Nephron (organoid): ENCODE measurements at regions not wholly inside any gene's neighbourhood (a gene's known extent, or its start where the extent isn't known, plus 50 kb on each side); places are given as distances from the start of the nearest gene placed in this dataset.

Experiments used
- H3K27ac Mint-ChIP-seq, 3 experiments: 2 replicates each; pipeline ENCODE4 v1.8.0; 2020; ENCODE audit warnings: mixed read lengths in 3 of 3, mild to moderate bottlenecking in 2 of 3, moderate library complexity in 1 of 3
- H3K27me3 Mint-ChIP-seq: 2 replicates; pipeline ENCODE4 v1.8.0; 2021; ENCODE audit warnings: low read depth, mild to moderate bottlenecking, moderate library complexity, mixed read lengths
- H3K36me3 Mint-ChIP-seq: 2 replicates; pipeline ENCODE4 v1.8.0; 2020; ENCODE audit warnings: low read depth, mixed read lengths
- H3K4me1 Mint-ChIP-seq: 2 replicates; pipeline ENCODE4 v1.8.0; 2020; ENCODE audit warnings: mixed read lengths
- H3K4me3 Mint-ChIP-seq, 3 experiments: 2 replicates each; pipeline ENCODE4 v1.8.0; 2020; ENCODE audit warnings: mild to moderate bottlenecking in 3 of 3, mixed read lengths in 3 of 3, moderate library complexity in 2 of 3
- H3K9me3 Mint-ChIP-seq: 2 replicates; pipeline ENCODE4 v1.8.0; 2020; ENCODE audit warnings: mixed read lengths
- TF ChIP-seq, protein P1 (sequence below), 3 experiments: fragments of 200-600 bp; sonication (generic); IDR thresholded peaks; one replicate each; pipeline ENCODE4 v1.5.0; 2021; ENCODE audit warnings: antibody characterized with exemption in 3 of 3; ENCODE audit not compliant: unreplicated experiment in 3 of 3

DNA sequence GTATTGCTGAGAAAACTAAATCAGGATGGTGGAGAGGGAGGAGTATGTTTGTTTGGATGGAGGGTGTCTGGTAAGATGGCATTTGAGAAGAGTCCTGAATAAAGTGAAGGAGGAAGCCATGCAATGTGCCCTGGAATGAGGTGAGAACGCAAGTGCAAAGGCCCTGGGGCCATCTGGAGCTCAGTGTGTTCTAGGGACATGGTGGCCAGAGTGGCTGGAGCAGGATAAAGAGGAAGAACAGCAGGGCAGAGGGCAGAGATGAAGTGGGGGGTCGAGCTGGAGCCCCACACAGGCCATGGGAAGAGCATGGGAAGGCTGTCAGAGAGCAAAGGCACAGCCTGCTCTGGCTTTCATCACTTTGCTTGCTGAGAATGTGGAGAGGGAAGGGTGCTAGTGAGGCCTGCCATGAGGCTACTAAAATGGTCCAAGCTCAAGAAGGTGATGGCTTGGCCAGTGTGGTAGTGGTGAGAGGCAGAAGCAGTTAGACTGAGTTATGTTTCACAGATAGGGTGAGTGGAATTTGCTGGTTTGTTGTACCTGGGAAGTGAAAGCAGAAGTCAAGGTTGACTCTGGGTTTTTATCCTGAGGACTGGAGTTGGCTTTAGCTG is 234.1 kb downstream of the FOXL1 start:
- TF ChIP-seq, protein P1, sequence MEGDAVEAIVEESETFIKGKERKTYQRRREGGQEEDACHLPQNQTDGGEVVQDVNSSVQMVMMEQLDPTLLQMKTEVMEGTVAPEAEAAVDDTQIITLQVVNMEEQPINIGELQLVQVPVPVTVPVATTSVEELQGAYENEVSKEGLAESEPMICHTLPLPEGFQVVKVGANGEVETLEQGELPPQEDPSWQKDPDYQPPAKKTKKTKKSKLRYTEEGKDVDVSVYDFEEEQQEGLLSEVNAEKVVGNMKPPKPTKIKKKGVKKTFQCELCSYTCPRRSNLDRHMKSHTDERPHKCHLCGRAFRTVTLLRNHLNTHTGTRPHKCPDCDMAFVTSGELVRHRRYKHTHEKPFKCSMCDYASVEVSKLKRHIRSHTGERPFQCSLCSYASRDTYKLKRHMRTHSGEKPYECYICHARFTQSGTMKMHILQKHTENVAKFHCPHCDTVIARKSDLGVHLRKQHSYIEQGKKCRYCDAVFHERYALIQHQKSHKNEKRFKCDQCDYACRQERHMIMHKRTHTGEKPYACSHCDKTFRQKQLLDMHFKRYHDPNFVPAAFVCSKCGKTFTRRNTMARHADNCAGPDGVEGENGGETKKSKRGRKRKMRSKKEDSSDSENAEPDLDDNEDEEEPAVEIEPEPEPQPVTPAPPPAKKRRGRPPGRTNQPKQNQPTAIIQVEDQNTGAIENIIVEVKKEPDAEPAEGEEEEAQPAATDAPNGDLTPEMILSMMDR (IDR thresholded peaks at IDR 0.05; ENCODE audit: unreplicated experiment in 3 of 3): no peak
- H3K9me3 Mint-ChIP-seq: no peaks in the 10 kb centered on the region
- no peaks in the 10 kb centered on the region for H3K36me3 Mint-ChIP-seq
- H3K27me3 Mint-ChIP-seq: peaks cover 24% of the 10 kb centered on the region
- H3K4me1 Mint-ChIP-seq: peaks cover 9% of the 10 kb centered on the region
- H3K27ac Mint-ChIP-seq: no peak overlapping the region
- no peak overlapping the region for H3K4me3 Mint-ChIP-seq

DNA sequence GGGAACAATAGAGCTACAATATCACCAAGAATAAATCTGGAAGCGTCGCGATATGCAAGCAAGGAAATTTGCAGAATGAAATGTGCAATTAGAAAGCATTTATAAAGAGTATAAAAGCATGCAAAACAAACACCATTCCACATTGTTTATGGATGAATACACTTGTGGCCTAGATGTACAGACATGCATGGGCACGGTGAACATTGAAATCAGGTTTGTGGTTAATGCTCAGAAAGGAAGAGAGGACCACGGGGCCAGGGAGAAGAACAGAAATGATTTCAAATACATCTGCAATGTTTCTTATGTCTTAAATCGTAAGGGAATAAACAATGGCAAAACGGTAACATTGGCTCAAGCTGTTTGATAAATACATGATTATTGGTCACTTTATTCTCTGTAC is 235.9 kb downstream of the FOXL1 start:
- peaks cover 19% of the 10 kb centered on the region for H3K4me1 Mint-ChIP-seq
- H3K36me3 Mint-ChIP-seq: no peaks in the 10 kb centered on the region
- TF ChIP-seq, protein P1 (IDR thresholded peaks at IDR 0.05; ENCODE audit: unreplicated experiment in 3 of 3): no peak
- H3K4me3 Mint-ChIP-seq: no peak overlapping the region
- peaks cover 35% of the 10 kb centered on the region for H3K27me3 Mint-ChIP-seq
- H3K9me3 Mint-ChIP-seq: no peaks in the 10 kb centered on the region
- H3K27ac Mint-ChIP-seq: no peak overlapping the region

DNA sequence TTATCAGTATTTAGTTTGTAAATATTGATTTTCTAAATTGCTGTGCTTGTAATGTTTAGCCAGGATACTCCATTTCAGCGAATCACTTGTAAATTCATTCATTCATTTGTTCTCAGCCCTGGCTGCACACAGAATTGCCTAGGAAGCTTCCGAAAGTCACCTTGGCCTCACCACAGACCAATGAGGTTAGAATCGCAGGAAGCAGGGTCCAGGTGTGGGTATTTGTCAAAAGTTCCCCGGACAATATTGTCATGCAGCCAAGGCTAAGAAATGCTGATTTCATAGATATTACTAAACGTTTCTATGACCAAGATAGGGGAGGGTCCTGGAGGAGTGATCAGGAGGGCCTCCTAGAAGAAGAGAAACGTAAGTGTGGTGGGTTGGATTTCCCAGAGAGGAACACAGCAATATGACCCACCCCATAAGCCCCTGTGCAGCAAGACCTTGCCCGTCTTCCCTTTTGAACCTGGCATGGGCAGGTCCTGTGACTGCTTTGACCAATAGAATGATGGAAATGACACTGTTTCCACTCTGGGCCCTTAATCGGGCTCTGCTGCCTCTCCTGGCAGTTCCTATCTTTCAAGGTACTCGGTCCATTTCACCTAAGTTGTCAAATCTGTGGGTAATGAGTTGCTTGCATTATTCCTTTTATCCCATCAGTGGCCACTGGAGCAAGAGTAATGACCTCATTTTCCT is 238.7 kb downstream of the FOXL1 start:
- TF ChIP-seq, protein P1 (IDR thresholded peaks at IDR 0.05; ENCODE audit: unreplicated experiment in 3 of 3): no peak
- Mint-ChIP-seq H3K36me3 (no peaks in the 10 kb centered on the region), H3K27me3 (peaks cover 43% of the 10 kb centered on the region), H3K9me3 (peaks cover 4% of the 10 kb centered on the region), H3K4me3 (no peak overlapping the region), H3K4me1 (peaks cover 27% of the 10 kb centered on the region), H3K27ac (peak overlapping the region in 1 of 3 experiments; percentile 18)

DNA sequence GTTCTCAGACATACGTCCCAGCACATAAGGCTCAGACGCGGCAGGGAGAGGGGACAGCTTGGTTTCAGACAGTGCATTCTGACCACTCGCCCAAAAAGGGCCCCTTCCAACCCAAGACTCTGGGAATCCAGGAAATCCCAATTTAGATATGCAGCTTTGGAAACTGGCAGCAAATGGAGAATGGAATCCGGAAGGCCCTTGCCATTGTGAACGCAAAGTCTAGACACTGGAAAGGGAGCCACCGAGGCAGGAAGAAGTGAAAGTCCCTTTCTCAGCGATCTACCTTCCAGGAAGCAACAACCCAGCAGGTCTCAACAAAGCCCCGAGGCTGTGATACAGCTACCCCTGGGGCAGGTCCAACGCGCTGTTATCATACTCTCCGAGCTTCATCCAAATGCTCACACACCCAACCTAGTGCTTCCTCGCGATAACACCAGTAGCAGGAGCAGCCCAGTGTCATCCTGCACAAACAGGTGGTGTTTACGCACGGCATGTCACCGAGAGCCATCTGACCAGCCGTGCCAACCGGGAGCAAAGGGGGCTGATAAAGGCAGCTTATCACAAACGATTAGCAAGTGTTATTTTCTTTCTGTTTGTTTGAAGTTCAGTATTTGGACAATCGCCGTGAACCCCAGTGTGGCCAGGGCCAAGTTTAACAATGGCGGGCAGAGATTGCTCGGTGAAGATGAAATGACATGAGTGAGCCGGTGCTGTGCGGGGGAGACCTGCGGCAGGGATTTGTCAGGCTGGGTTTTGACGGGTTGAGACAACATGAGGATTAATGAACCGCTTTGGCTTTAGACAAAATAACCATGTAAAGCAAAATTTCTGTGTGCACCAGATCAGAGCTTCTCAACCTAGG is 240.6 kb downstream of the FOXL1 start:
- peak overlapping the region in 2 of 3 experiments; percentile 26 to 61 for H3K4me3 Mint-ChIP-seq
- H3K4me1 Mint-ChIP-seq: peaks cover 35% of the 10 kb centered on the region
- peaks cover 56% of the 10 kb centered on the region for H3K27me3 Mint-ChIP-seq
- TF ChIP-seq, protein P1 (IDR thresholded peaks at IDR 0.05; ENCODE audit: unreplicated experiment in 3 of 3): no peak
- no peaks in the 10 kb centered on the region for H3K36me3 Mint-ChIP-seq
- peak overlapping the region; percentile 15 to 68 (median 42) for H3K27ac Mint-ChIP-seq
- peaks cover 4% of the 10 kb centered on the region for H3K9me3 Mint-ChIP-seq

DNA sequence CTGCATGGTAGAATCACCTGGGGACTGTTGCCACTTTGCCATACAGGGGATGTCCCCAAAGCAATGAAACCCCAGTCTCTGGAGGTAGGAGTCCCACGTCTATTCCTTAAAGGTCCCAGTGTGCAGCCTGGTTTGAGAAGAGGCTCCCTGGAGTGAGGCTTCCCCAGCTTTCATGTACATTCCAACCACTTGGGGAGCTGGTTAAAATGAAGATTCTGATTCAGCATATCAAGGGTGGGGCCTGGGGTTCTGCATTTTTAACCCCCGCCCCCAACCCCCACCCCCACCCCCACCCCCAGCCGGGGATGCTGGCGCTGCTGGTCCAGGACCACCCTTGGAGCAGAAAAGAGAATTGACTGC is 241.2 kb downstream of the FOXL1 start:
- TF ChIP-seq, protein P1 (IDR thresholded peaks at IDR 0.05; ENCODE audit: unreplicated experiment in 3 of 3): peak; percentile 17 to 30 (median 18)
- Mint-ChIP-seq H3K4me1 (peaks cover 35% of the 10 kb centered on the region), H3K9me3 (peaks cover 4% of the 10 kb centered on the region), H3K36me3 (no peaks in the 10 kb centered on the region), H3K27me3 (peaks cover 60% of the 10 kb centered on the region), H3K27ac (peak overlapping the region in 2 of 3 experiments; percentile 42 to 68), H3K4me3 (no peak overlapping the region)
